Fibroblast of pulmonary artery (primary cell): ENCODE measurements at regions not wholly inside any gene's neighbourhood (a gene's known extent, or its start where the extent isn't known, plus 50 kb on each side); places are given as distances from the start of the nearest gene placed in this dataset.
"Not testable (repeated sequence)": the region's sequence is repeated elsewhere in the genome, so short reads cannot be mapped to it uniquely, and the experiment has no call there.

Source experiments
- DNase-seq: peaks from one replicate; pipeline ENCODE4 v3.0.0-alpha.2; 2010; ENCODE audit warnings: low read depth
- H3K4me3 ChIP-seq: replicated peaks from 2 replicates; pipeline ENCODE4 v1.5.1; 2011; ENCODE audit warnings: low read depth, mild to moderate bottlenecking, control low read depth, low read length, moderate library complexity
- TF ChIP-seq, protein P1 (sequence below): IDR thresholded peaks from 2 replicates; pipeline ENCODE4 v1.5.1; 2011; ENCODE audit warnings: mild to moderate bottlenecking, control low read depth, low read length, inconsistent platforms; ENCODE audit errors: missing control alignments

DNA sequence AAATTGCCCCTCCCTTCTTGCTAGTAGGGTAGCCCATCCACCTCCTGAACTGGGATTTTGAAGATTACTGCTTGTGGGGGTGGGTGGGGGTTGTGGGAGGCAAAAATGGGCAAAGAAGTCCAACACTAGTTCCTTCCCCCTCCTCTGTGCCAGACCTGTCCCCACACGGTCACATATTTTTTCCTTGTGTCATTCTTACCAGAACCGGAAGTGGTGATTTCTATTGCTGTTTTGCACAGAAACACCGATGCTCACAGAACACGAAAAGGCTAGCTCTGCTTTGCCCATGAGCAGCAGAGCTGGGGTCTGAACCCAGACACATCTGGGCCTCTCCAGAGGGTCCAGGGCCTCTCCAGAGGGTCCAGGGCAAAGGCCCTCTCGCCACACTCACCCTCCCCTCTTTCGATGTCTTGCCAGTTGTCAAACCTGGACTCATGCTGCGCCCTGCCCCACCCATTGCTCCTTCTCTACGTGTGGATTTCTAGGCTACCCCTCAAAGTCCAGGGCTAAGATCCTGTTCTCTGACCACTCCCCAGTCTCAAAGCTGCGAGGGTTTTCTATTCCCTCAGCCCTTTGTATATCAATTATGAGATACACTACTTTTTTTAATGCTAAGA, 264.4 kb upstream of the MSX2 start:
- TF ChIP-seq, protein P1, sequence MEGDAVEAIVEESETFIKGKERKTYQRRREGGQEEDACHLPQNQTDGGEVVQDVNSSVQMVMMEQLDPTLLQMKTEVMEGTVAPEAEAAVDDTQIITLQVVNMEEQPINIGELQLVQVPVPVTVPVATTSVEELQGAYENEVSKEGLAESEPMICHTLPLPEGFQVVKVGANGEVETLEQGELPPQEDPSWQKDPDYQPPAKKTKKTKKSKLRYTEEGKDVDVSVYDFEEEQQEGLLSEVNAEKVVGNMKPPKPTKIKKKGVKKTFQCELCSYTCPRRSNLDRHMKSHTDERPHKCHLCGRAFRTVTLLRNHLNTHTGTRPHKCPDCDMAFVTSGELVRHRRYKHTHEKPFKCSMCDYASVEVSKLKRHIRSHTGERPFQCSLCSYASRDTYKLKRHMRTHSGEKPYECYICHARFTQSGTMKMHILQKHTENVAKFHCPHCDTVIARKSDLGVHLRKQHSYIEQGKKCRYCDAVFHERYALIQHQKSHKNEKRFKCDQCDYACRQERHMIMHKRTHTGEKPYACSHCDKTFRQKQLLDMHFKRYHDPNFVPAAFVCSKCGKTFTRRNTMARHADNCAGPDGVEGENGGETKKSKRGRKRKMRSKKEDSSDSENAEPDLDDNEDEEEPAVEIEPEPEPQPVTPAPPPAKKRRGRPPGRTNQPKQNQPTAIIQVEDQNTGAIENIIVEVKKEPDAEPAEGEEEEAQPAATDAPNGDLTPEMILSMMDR = no peak

DNA sequence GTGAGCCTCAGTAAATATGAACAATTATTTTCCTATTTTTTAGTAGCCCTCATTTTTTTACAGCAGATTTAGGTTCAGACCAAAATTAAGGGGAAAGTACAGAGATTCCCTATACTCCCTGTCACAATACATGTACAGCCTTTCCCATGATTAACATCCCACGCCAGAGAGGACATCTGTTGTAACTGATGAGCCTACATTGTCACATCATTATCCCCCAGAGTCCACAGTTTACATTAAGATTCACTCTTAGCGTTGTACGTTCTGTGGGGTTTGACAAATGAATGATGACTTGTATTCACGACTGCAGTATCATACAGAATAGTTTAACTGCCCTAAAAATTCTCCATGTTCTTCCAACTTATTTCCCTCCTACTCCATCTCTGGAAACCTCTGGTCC, 262.3 kb upstream of the MSX2 start:
- H3K4me3 ChIP-seq = no peak overlapping the region
- DNase-seq = no peak
- TF ChIP-seq, protein P1 = no peak

More for the DNA sequence above, 264.4 kb upstream of the MSX2 start:
- no peak for DNase-seq
- H3K4me3 ChIP-seq = no peak overlapping the region

DNA sequence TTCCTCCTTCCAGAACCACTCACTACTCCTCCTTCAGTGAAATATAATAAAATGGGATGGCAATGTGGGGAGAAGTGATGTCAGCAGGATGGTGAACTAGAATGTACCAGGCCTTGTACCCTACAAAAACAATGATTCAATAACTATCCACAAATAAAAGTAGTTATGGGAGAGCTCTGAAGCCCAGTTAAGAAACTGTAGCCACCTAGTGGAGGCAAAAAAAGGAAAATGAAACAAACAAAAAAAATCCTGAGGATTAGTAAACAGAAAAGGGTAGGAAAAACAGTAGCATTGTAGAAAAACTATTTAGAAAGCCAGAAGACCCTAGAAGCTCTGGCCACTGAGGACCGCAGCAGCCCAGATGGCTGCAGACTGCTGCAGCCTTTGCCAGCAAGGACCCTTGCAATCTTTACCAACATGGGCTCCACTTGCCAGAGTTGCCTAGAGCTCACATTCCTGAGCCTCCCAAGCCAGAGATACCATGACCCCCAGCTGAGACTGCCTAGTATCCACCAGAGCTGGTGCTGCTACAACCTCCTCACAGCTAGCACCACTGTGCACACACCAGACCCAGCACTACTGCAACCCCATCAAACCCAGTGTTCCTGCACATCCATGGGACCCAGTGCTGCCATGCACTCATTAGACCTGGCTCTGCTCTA, 259.7 kb upstream of the MSX2 start:
- TF ChIP-seq, protein P1 = peak; percentile 10
- no peak overlapping the region for H3K4me3 ChIP-seq
- DNase-seq = no peak

DNA sequence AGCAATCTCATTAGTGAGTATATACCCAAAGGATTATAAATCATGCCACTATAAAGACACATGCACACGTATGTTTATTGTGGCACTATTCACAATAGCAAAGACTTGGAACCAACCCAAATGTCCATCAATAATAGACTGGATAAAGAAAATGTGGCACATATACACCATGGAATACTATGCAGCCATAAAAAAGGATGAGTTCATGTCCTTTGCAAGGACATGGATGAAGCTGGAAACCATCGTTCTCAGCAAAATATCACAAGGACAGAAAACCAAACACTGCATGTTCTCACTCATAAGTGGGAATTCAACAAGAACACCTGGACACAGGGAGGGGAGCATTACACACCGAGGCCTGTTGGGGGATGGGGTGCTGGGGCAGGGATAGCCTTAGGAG, 252.9 kb upstream of the MSX2 start:
- H3K4me3 ChIP-seq, DNase-seq: not testable (repeated sequence)

DNA sequence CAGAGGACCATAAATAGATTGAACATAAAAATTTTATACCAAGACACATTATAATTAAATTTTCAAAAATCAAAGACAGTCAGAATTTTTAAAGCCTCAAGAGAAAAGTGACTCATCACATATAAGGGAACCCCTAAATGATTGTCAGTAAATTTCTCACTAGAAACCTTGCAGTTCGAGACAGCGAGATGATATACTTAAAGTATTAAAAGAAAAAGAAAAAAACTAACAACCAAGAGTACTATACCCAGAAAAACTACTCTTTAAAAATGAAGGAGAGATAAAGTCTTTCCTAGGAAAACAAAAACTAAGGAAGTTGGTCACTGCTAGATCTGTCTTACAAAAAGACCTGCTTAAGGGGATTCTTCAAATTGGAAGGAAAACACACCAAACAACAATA, 251.4 kb upstream of the MSX2 start:
- no peak overlapping the region for H3K4me3 ChIP-seq
- TF ChIP-seq, protein P1 = no peak

DNA sequence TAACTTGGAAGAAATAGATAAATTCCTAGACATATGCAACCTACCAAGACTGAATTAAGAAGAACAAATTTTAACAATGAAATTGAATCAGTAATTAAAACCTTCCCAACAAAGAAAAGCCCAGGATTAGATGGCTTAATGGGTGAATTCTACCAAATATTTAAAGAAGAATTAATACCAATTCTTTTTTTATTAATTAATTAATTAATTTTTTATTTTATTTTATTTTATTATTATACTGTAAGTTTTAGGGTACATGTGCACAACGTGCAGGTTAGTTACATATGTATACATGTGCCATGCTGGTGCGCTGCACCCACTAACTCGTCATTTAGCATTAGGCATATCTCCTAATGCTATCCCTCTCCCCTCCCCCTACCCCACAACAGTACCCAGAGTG, 248.4 kb upstream of the MSX2 start:
- H3K4me3 ChIP-seq, DNase-seq: not testable (repeated sequence)

More for the DNA sequence above, 251.4 kb upstream of the MSX2 start:
- no peak for DNase-seq

DNA sequence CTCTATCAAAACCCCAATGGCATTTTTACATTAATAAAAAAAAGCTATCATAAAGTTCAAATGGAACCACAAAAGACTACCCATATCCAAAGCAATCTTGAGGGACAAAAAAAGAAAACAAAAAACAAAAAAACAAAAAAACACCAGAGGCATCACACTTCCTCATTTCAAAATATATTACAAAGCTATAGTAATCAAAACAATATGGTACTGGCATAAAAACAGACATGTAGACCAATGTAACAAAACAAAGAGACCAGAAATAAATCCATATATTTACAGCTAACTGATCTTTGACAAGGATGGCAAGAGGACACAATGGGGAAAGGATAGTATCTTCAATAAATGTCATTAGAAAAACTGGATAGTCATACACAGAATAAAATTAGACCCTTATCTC, 245.1 kb upstream of the MSX2 start:
- no peak overlapping the region for H3K4me3 ChIP-seq
- TF ChIP-seq, protein P1 = no peak
- DNase-seq = no peak

DNA sequence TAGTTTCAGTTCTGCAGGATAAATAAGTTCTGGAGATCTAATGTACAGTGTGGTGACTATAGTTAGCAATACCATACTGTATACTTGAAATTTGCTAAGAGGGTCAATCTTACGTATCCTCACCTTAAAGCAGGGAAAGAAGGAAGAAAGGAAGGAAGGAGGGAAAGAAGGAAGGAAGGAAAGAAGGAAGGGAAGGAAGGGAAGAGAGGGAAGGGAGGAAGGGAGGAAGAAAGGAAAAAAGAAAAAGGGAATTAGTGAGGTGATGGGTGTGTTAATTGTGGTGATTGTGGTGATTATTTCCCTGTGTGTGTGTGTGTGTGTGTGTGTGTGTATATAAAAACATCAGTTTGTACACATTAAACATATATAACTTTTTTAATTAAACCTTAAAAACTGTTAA, 242.6 kb upstream of the MSX2 start:
- no peak for DNase-seq
- no peak overlapping the region for H3K4me3 ChIP-seq
- TF ChIP-seq, protein P1 = no peak
